HG02642 (cell line): ENCODE measurements at regions not wholly inside any gene's neighbourhood (a gene's known extent, or its start where the extent isn't known, plus 50 kb on each side); places are given as distances from the start of the nearest gene placed in this dataset.

ENCODE experiments used
- ATAC-seq: cut with Tn5 transposase; IDR thresholded peaks from one replicate; pipeline ENCODE4 v1.9.1; 2021; ENCODE audit warnings: mild to moderate bottlenecking; ENCODE audit not compliant: unreplicated experiment, poor library complexity

GRCh38 chr14:25552826-25553225 lies 502.9 kb upstream of the STXBP6 start:
- no peak for ATAC-seq

- no peak for ATAC-seq
Measured at GRCh38 chr14:25551674-25552073, 501.7 kb upstream of the STXBP6 start.

GRCh38 chr14:25546826-25547225 lies 496.9 kb upstream of the STXBP6 start:
- no peak for ATAC-seq

GRCh38 chr14:25537846-25538455 lies 488.0 kb upstream of the STXBP6 start:
- peak; percentile 72 for ATAC-seq

GRCh38 chr14:25526290-25526689 lies 476.3 kb upstream of the STXBP6 start:
- ATAC-seq, result no peak

- no peak for ATAC-seq
Measured at GRCh38 chr14:25522926-25523325, 473.0 kb upstream of the STXBP6 start.

GRCh38 chr14:25522116-25522515 lies 472.2 kb upstream of the STXBP6 start:
- ATAC-seq, result no peak

GRCh38 chr14:25521616-25522015 lies 471.7 kb upstream of the STXBP6 start:
- no peak for ATAC-seq

GRCh38 chr14:25520821-25521220 lies 470.9 kb upstream of the STXBP6 start:
- no peak for ATAC-seq

GRCh38 chr14:25518364-25518763 lies 468.4 kb upstream of the STXBP6 start:
- no peak for ATAC-seq

- ATAC-seq, result no peak
Measured at GRCh38 chr14:25516838-25517237, 466.9 kb upstream of the STXBP6 start.

GRCh38 chr14:25508845-25509244 lies 458.9 kb upstream of the STXBP6 start:
- no peak for ATAC-seq

GRCh38 chr14:25501749-25502148 lies 451.8 kb upstream of the STXBP6 start:
- ATAC-seq, result no peak

- no peak for ATAC-seq
Measured at GRCh38 chr14:25488961-25489360, 439.0 kb upstream of the STXBP6 start.

- ATAC-seq, result no peak
Measured at GRCh38 chr14:25485381-25485780, 435.4 kb upstream of the STXBP6 start.

GRCh38 chr14:25484906-25485305 lies 435.0 kb upstream of the STXBP6 start:
- ATAC-seq, result no peak

GRCh38 chr14:25484235-25484634 lies 434.3 kb upstream of the STXBP6 start:
- ATAC-seq, result no peak

- ATAC-seq, result no peak
Measured at GRCh38 chr14:25477316-25478098, 427.6 kb upstream of the STXBP6 start.

GRCh38 chr14:25472700-25473099 lies 422.8 kb upstream of the STXBP6 start:
- no peak for ATAC-seq

- ATAC-seq, result no peak
Measured at GRCh38 chr14:25464772-25465171, 414.8 kb upstream of the STXBP6 start.

GRCh38 chr14:25464078-25464477 lies 414.1 kb upstream of the STXBP6 start:
- ATAC-seq, result no peak

- ATAC-seq, result no peak
Measured at GRCh38 chr14:25463480-25463879, 413.5 kb upstream of the STXBP6 start.
